ENCODE measurements at regions not wholly inside any gene's neighbourhood (a gene's known extent, or its start where the extent isn't known, plus 50 kb on each side); places are given as distances from the start of the nearest gene placed in this dataset.
"Not testable (repeated sequence)": the region's sequence is repeated elsewhere in the genome, so short reads cannot be mapped to it uniquely, and the experiment has no call there.

- DNase-seq (ENCODE audit: low read depth in 2 of 3, low spot score in 2 of 3): no peak
These were observed 322.7 kb downstream of the FOXO1 start for GRCh38 chr13:40343550-40344269.

DNA sequence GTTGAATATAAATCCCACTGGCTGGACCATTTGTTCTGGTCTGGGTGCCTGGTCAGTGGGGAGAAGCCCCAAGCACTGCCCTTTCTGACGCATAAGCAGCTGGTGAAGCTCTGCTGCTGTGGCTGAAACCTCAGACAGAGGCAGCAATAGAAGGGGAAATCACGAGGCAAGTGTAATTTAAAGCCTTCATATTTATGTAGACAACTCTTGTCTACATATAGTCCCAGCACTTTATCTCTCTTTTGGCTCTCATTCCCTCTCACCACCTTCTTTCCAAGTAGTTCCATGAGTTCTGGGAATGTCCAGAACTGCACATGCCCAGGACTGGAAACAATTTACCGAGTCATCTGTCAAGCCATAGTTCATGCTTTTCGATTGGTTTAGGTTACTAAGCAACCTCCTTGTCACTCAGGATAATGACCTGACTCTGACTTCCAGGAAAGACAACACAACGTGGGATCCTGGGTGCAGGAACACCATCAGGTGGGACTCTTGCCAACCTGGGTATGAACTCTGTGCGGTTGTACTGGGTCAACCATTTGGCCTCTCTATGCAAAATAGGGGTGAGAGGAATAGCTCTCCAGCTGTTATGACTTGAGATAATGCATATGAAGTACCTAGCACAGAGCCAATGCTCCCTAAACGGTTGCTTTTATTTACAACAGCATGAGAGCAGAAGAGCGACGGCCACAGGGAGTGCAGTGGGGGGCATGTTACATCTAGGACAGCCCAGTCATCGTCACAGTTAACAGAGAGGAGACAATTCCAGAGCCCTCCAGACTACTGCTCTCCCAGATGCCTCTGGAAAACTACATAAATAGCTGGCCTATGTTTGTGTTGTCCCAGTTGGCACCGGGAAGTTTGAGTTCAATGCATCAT is 321.9 kb downstream of the FOXO1 start:
- DNase-seq (ENCODE audit: low read depth in 2 of 3, low spot score in 2 of 3): no peak

- DNase-seq (ENCODE audit: low read depth in 2 of 3, low spot score in 2 of 3): no peak
These were observed 321.3 kb downstream of the FOXO1 start for GRCh38 chr13:40345149-40345514.

DNA sequence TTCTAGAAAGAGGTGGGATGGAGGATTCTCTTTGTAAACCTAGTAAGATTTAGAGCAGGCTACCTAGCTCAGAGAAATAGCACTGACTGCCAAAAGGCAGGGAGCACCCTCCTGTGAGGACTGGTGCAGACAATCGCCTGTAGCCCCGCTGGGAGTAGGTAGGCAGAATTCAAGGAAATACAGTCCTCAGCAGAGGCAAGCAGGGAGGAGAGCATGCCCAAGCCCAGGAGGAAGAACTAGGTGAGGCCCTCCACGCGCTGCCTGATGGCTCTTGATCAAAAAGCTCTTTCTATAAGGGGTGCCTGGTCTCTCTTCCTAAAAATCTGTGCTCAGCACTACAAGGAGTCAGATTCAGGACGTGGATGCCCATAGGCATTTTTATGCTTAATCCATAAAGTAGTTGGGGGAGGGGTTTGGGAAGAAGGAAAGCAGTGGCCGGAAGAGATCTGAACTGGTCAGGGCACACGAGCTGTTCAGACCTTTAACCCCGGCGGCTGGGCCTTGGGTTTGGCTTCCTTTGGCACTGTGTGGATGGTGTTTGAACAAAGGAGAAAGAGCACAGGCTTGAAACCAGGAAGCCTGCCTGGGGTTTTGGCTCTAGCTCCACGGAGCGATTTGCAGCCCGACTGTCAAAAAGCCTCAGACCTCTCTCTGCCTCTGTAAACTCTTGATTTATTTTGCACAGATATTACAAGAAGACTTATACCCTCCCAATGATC is 320.6 kb downstream of the FOXO1 start:
- DNase-seq (ENCODE audit: low read depth in 2 of 3, low spot score in 2 of 3): no peak

GRCh38 chr13:40346592-40346991 is 319.8 kb downstream of the FOXO1 start:
- DNase-seq (ENCODE audit: low read depth in 2 of 3, low spot score in 2 of 3): no peak

DNA sequence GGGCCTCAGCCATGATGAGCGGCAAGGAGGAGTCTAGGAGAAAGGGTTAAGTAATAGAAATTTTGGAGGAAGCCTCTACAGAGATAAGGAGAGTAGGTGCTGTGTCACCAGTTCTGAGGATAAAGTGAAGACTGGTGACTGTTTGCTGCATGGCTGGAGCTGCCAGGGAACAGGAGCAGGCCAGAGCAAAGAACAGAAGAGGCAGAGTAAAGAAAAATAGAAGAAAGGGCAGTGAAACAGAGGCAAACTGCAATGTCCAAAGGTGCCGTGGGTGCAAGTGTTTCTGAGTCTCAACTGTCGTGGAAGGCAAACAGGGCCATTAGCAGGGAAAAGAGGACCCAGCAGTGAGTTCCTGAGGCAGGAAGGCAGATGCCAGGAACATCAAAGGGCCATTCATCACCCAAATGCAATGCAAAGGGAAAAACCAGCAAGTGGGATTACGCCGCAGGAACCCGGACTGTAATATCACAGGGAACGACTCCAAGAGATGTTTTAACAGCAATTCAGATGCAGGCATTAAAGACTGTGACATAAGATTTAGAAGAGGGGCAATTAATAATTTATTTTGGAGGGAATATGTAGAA is 318.3 kb downstream of the FOXO1 start:
- no peak for DNase-seq (ENCODE audit: low read depth in 2 of 3, low spot score in 2 of 3)

DNA sequence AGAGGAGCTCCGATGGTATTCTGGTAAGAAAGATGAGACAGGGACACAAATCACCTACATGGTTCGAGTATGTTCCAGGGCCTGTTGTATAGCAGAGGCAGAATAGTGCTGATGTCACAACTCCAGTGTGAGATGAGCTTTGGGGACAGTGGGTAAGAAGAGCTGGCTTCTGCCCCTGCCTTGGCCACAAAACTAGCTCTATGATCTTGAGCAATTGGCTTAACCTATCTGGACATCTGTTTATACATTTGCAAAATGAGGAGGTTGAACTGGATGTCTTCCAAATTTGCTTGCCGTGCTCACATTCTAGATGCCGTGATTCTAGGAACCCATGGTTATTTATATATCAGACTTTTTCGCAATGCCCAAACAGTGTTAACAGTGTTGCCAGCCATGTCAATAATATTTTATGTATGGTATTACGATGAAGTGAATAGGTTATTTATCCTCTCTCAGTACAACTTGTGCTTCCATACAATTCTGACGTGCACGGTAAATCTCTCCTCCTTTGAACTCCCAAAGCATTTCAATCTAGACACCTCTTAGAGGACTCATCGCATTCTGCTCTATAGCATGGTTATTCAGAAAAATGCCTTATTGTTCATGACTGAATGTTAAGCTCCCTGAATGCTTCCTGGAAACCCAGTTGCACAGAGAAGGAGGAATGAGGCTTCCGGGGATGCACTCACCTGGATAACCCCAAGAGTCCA is 316.0 kb downstream of the FOXO1 start:
- no peak for DNase-seq (ENCODE audit: low read depth in 2 of 3, low spot score in 2 of 3)

DNA sequence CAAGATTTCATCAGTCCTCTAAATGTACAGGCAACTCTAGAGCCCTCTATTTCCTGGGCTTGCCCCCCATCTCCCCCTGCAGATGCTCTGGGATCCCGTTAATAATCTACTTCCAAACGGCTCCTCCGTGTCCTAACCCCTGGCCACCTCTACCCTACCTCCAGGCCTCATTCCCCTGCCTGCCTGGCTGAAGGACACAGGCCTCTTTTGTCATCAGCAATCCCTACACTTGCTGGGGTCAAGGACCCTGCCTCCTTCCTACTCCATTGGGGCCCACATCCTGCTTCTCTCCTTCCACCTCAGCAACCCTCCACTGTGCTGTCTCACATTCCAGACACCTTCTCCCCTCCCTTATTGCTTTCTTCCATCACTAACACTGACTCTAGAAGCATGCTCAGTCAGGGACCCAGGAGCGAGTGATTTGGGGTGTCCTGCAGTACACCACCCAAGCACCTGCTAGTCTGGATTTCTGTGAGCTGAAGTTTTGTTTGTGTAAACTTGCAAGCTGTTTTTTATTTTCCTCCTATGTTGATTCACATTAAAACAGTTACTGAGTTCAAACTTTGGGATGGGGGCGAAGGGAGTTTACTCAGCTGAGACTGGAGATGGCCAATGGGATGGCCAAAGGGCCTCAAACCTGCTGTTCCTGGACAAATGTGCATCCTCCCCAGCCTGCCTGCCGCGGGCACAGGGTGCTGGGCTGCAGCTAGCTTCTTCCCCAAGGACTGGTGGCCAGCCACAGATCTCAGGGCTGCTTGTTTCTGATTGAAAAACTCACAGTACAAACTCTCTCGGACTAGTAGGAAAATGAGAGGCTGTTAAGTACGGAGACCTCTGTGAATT is 314.7 kb downstream of the FOXO1 start:
- DNase-seq (ENCODE audit: low read depth in 2 of 3, low spot score in 2 of 3): no peak

- DNase-seq (ENCODE audit: low read depth in 2 of 3, low spot score in 2 of 3): no peak
These were observed 314.1 kb downstream of the FOXO1 start for GRCh38 chr13:40352380-40352778.

GRCh38 chr13:40352802-40353562 is 313.5 kb downstream of the FOXO1 start:
- no peak for DNase-seq (ENCODE audit: low read depth in 2 of 3, low spot score in 2 of 3)

DNA sequence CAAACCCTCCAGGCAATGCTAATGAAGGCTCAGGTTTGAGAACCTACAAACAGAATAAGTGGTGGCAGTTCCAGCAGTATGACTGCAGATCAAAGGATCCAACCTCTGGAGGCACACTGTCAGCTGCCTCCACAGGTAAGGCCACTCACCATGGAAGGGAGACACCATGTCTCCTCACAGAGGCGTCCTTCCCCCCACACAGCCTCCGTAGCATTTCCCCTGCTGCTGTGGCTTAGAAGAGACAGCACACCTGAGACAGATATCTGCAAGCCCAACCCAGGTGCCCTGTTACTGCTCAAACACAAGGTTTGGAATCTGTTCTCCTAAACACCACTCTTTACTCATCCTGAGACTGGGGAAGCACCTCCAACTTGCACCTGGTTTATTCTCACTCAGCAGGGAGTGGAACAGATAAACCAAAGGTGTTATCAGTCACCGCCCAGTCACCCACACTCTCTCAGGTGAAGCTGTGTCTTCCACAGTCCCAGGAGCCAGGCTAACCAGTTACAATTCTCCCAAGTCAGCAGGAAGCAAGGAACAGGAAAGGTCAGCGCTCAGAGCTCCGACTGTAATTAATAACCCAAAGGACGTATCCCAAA is 311.2 kb downstream of the FOXO1 start:
- no peak for DNase-seq (ENCODE audit: low read depth in 2 of 3, low spot score in 2 of 3)

GRCh38 chr13:40356011-40356410 is 310.4 kb downstream of the FOXO1 start:
- DNase-seq (ENCODE audit: low read depth in 2 of 3, low spot score in 2 of 3): no peak

DNA sequence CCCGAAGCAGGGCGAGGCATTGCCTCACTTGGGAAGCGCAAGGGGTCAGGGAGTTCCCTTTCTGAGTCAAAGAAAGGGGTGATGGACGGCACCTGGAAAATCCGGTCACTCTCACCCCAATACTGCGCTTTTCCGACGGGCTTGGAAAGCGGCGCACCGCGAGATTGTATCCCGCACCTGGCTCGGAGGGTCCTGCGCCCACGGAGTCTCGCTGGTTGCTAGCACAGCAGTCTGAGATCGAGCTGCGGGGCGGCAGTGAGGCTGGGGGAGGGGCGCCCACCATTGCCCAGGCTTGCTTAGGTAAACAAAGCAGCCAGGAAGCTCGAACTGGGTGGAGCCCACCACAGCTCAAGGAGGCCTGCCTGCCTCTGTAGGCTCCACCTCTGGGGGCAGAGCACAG is 310.0 kb downstream of the FOXO1 start:
- DNase-seq (ENCODE audit: low read depth in 2 of 3, low spot score in 2 of 3): not testable (repeated sequence)

DNA sequence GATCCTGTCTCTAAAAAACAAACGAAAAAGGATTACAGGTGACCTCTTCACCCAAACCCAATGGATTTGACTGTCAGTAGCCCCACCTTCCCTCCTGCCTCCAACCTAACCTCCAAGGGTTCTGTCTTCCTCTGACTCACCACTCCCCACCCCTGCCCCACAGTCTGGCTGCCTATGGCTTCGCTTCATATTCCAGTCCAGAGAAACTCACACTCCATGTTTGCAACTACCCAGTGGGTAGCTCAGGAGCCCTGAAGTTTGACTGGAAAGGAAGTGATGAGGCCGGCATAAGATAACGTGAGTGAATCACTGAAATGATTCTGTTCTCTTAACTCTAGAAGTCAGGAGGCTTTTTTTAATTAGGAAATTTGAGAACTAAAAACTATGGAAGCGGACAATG is 303.9 kb downstream of the FOXO1 start:
- DNase-seq (ENCODE audit: low read depth in 2 of 3, low spot score in 2 of 3): no peak

- no peak for DNase-seq (ENCODE audit: low read depth in 2 of 3, low spot score in 2 of 3)
These were observed 302.8 kb downstream of the FOXO1 start for GRCh38 chr13:40363653-40364052.

GRCh38 chr13:40366119-40366518 is 300.3 kb downstream of the FOXO1 start:
- DNase-seq (ENCODE audit: low read depth in 2 of 3, low spot score in 2 of 3): no peak

DNA sequence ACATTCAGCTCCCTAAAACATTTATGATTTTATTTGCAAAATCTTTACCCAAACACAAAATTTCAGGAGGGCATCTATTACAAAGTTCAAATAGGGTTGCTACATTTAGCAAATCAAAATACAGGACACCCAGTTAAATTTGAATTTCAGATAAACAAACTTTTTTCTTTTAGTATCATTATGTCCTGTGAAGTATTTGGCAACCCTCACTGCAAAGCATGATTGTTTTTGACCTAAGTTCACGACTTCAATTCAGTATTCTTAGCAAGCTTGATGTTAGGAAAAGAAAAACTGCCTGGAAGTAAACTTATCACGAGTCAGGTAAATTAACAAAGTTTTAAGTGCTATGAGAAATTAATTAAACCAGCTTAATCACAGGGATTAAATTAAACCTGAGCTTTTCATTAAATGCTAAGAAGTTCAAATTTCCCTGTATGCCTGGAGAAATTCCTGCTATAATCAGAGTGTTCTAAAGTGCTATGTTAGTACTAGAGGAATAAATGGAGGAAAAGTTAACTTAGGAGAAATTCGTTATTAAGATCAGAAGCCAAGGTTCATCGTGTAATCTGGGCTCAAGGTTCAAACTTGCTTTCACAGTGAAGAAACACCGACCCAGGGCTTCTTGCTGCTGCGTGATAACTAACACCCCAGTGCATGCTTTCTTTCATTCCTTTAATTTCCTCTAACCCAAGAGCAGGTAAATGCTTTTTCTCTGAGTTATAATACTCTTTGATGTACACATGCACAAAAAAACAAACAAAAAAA is 298.1 kb downstream of the FOXO1 start:
- DNase-seq (ENCODE audit: low read depth in 2 of 3, low spot score in 2 of 3): no peak

GRCh38 chr13:40370661-40371060 is 295.8 kb downstream of the FOXO1 start:
- no peak for DNase-seq (ENCODE audit: low read depth in 2 of 3, low spot score in 2 of 3)
